ENCODE measurements at regions not wholly inside any gene's neighbourhood (a gene's known extent, or its start where the extent isn't known, plus 50 kb on each side); places are given as distances from the start of the nearest gene placed in this dataset.

DNA sequence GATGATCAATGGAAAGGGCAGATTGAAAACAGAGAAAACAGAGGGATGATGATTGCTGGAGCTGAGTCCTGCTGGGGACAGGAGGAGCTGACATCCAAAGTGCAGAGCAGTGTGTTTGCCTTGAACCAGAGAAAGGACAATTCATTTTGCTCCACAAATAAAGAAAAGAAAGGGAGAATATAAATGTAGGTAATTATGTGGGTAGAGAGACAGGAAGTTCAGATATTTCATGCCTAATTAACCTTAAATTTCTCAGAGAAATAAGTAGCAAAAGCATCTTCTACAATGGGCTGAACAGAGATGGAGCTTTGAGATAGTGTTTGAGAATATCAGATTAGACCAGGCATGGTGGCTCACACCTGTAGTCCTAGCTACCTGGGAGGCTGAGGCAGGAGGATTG, 93.2 kb downstream of the TNFSF18 start:
- DNase-seq, result no peak

GRCh38 chr1:172959571-172959970, 91.2 kb downstream of the TNFSF18 start:
- no peak for DNase-seq

- DNase-seq, result no peak
These were observed 90.7 kb downstream of the TNFSF18 start for GRCh38 chr1:172960019-172960418.

DNA sequence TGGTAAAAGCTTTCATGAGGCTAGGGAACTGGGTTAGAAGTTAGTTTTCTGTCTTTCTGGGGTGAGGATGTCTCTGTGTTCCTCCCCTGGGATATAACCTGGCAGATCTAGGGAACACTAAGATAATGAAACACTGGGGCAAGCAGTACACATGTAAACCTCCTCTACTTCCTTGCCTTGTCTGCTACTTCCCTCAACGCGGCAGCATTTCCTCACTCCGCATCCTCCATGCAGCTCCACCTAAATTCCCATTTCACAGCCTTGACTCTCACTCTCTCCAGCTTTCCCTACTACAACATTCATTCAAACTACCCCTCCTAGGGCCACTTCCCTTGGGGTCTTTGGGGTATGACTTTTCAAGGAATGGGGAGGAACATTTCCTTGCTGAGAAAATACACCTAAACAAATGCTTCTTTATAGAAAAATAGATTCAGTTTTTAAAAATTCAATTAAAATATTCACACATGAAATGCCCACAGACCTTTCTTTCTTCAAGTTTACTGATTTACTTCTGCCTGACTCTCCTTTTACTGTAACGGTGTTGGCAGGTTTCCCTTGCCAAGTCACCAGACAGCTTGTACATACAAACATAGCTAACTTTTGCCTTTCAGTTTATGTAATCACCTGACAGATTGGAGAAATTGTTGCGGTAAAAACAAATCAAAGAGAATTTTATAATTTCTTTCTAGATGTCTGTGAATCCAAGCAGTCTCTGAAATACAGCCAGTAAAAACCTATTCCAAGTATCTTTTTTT, 90.1 kb downstream of the TNFSF18 start:
- DNase-seq, result no peak

DNA sequence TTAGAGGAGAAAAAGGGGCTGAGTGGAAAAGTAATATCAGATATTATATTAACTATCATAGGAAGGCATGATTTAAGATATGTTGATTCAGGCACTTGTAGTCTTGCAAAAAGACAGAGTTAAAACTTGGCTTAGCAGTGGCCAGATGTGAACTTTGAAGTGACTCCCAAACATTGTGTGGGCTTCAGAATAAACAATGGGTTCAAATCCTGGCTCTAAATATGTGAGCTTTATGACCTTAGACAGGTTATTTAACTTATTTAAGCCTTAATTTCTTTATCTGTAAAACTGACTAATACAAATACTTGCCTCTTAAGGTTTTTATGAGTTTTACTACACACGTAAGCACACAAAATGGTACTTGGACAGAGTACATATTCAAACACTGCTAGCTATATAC, 85.9 kb downstream of the TNFSF18 start:
- no peak for DNase-seq

- DNase-seq, result no peak
These were observed 83.7 kb downstream of the TNFSF18 start for GRCh38 chr1:172966844-172967540.

GRCh38 chr1:172967936-172968335, 82.8 kb downstream of the TNFSF18 start:
- DNase-seq, result no peak

DNA sequence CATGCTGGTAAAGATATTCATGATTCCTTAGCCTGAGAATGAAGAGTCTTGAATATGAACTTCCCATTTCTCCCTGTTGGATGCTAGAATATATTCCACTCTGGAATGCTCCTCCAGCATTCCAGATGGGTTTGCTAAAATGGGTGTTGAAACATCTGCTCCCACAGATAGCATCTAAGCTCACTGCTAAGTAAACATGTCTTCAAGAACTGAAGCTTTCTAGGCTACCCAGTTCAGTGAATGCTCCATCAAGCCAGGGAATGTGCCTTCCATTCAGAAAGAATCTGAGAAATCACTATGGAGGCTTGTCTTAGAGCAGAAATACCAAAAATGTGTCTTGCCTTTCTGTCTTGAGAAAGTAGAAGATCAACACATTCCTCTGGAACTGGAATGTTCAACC, 81.1 kb downstream of the TNFSF18 start:
- no peak for DNase-seq

GRCh38 chr1:172970186-172970585, 80.6 kb downstream of the TNFSF18 start:
- DNase-seq, result peak in 1 of 2 donors; percentile 23

GRCh38 chr1:172971241-172971640, 79.5 kb downstream of the TNFSF18 start:
- DNase-seq, result no peak

DNA sequence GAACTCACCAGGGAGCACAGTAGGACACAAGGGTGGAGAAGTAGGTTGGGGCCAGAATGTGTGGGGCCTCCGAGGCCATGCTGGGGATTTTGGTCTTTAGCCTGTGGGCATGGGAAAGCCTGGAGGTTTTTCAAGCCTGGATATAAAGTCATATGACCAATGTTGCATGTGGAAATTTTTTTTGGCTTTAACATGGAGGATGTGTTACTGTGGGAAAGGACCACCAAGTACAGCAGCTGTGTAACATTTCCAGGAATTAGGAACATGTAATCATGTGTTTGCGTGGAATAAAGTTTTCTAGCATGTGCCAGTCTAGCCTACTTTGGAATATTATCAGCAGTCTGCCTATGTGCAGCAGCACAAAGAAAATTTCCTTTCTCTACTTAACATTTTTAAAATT, 78.5 kb downstream of the TNFSF18 start:
- DNase-seq, result no peak

GRCh38 chr1:172973424-172973823, 77.3 kb downstream of the TNFSF18 start:
- no peak for DNase-seq

GRCh38 chr1:172976222-172977041, 74.3 kb downstream of the TNFSF18 start:
- DNase-seq, result no peak

DNA sequence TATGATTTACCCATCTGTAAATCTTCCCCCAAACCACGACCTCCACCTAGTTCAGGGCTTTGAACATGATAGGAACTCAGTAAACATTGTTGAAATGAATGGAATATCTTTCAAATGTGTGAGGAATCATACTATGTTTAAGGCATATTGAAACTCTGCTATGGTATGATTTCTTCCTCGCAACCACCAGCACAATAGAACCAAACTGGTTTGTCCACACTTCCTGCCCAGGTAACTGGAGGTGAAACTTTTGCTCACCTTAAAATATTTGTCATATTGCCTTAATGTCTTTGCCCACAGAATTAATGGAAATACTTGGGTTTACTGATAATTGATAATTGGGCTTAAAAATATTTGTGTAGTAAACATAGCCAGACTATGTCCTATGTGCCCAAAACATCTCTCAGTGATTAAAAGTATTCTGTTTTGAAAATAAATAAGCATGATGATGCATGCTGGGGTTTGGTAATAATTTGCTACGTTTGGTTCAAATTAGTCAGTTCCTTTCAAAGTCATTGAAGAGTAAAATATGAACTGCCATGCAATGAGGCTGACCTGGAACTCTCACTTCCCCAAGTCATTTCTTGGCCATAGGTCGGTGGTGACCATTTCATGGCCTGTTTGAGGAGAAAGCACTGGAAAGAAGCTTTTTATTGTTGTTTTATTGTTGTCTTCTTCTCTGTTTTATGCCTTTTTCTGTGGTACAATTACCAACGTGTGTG, 73.3 kb downstream of the TNFSF18 start:
- peak; percentile 17 to 37 for DNase-seq

- DNase-seq, result no peak
These were observed 72.1 kb downstream of the TNFSF18 start for GRCh38 chr1:172978595-172978994.

DNA sequence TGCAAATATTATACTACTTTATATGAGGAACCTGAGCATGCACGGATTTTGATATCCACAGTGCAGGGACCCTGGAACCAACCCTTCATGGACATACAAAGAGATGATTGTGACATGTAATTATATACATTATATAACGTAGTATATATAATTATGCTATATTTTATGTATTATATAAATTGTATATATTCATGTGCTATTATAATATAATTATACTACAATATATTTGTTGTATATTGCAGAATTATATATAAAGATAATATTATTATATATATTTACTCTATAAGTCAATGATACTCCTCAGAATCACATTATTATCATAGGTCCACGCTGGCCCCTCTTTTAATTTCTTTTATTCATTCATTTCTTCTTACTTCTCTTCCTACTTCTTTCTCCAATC, 70.9 kb downstream of the TNFSF18 start:
- no peak for DNase-seq

DNA sequence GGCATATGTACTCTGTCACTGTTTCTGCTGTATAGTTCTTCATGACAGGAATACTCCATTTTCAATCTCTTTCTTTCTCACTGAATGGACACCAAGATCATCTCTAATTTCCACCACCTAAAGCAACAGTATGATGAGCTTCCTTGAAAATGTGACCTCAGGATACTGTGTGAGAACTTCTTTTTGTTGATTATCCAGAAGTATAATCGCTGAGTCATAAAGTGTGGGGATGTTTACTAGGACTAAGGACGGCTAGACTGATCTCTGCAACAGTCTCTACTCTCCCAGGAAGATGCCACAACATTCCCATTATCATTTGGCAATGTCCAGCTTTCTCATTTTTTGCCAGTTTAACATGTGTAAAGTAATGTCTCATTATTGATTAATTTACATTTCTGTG, 70.3 kb downstream of the TNFSF18 start:
- no peak for DNase-seq

DNA sequence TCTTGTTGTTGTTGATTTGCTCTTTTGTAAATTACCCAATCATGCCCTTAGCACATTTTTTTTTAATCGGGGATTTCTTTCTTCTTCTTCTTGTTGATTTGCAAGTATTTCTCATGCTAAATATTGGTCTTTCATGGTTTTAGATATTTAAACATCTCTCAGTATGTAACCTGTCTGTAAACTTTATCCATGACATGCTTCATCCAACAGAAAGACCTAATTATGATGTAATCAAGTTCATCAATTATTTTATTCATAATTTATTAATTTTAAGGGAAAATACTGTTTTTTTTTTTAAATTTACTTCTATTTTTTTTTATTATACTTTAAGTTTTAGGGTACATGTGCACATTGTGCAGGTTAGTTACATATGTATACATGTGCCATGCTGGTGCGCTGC, 69.8 kb downstream of the TNFSF18 start:
- DNase-seq, result no peak

All from inflammatory macrophage treated with lipopolysaccharide for 1 hour (primary cell).